VCaP (cell line): ENCODE measurements at regions not wholly inside any gene's neighbourhood (a gene's known extent, or its start where the extent isn't known, plus 50 kb on each side); places are given as distances from the start of the nearest gene placed in this dataset.

Experiments
- H3K27ac ChIP-seq: fragments of 450-650 bp; 2 replicates; pipeline ENCODE4 v1.5.1; 2017
- TF ChIP-seq, protein P1 (sequence below): fragments of 450-650 bp; conservative IDR thresholded peaks from 2 replicates; pipeline ENCODE4 v1.5.1; 2017; ENCODE audit warnings: mild to moderate bottlenecking, moderate library complexity

DNA sequence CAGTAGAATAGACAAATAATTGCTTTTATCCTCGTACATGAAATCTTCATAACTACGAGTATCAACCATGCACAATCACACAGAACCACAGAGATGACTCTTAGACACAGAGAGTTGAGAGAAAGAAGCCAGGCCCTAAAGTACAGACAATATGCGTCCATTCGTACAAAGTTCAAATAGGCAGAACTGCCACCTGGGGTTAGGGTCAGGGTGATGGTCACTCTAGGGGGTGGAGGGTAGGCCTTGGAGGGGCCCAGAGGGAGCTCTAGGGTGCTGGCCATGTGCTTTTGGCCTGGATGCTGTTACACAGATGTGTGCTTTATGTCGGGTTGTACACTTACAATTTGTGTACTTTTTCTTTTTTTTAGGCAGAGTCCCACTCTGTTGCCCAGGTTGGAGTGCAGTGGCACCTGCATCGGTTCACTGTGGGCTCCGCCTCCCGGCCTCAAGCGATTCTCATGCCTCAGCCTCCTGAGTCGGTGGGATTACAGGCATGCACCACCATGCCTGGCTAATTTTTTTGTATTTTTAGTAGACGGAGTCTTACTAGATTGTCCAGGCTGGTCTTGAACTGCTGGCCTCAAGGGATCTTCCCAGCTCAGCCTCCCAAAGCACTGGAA lies 65.9 kb upstream of the KLF13 start:
- TF ChIP-seq, protein P1, sequence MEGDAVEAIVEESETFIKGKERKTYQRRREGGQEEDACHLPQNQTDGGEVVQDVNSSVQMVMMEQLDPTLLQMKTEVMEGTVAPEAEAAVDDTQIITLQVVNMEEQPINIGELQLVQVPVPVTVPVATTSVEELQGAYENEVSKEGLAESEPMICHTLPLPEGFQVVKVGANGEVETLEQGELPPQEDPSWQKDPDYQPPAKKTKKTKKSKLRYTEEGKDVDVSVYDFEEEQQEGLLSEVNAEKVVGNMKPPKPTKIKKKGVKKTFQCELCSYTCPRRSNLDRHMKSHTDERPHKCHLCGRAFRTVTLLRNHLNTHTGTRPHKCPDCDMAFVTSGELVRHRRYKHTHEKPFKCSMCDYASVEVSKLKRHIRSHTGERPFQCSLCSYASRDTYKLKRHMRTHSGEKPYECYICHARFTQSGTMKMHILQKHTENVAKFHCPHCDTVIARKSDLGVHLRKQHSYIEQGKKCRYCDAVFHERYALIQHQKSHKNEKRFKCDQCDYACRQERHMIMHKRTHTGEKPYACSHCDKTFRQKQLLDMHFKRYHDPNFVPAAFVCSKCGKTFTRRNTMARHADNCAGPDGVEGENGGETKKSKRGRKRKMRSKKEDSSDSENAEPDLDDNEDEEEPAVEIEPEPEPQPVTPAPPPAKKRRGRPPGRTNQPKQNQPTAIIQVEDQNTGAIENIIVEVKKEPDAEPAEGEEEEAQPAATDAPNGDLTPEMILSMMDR, result no peak
- no peak overlapping the region for H3K27ac ChIP-seq

DNA sequence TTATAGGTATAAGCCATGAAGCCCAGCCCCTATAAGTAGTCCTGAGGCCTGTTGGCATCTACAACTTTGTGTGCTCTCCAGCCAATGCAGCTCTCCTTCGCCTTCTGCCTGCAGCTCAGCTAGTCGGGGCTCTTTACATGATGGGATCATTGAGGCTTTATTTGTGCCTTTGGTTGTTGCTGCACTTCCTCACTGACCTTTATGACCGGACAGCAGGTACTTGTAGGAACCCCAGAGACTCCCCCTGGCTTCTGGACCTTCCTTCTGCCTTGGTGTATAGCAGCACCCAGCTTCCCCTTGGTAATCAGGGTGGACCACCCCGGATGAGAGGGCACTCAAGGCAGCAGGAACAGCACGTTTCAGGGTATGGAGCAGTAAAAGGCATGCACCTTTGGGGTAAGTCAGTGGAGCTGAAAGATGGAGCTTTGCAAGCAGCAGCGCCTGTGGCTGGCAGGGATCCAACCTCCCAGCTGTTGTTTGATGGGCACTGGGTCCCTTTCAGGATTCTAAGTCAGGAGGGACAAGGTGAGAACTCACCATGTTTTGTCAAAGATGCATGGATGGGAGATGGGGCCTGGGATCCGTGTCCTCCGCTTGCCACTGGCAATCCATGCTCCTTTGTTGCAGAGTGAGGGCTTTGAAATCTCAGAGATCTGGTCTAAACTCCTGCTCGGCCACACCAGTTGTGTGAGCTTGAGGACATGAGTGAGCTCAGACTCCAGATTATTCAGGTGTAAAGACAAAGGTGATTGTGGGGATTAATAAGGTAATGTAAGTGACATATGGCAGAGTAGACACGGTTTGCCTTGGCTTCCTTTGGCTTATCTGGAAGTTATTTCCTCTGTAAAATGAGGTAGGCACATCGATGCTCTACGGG lies 65.1 kb upstream of the KLF13 start:
- no peak overlapping the region; the same call in 1 of the 2 replicates for H3K27ac ChIP-seq

DNA sequence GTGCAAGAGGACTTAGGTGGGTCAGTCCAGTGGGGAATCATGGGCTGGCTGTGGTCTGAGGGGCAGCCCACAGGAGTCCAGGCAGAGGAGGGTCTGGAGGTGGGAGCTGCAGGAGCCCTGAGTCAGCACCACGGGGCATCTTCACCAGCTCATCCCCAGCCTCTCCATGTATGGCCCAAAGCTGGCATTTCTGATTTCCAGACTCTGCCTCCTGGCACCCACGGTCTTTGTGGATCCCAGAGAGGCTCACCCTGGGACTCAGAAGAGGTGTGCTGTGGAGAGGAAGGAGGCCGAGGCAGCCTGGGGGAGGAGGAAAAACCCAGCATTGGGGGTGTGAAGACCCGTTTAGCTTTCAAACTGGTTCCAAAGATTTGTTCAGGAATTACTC lies 64.5 kb upstream of the KLF13 start:
- TF ChIP-seq, protein P1, result no peak
- no peak overlapping the region; the same call in 1 of the 2 replicates for H3K27ac ChIP-seq

More for the DNA sequence above, 65.1 kb upstream of the KLF13 start:
- TF ChIP-seq, protein P1, result no peak

DNA sequence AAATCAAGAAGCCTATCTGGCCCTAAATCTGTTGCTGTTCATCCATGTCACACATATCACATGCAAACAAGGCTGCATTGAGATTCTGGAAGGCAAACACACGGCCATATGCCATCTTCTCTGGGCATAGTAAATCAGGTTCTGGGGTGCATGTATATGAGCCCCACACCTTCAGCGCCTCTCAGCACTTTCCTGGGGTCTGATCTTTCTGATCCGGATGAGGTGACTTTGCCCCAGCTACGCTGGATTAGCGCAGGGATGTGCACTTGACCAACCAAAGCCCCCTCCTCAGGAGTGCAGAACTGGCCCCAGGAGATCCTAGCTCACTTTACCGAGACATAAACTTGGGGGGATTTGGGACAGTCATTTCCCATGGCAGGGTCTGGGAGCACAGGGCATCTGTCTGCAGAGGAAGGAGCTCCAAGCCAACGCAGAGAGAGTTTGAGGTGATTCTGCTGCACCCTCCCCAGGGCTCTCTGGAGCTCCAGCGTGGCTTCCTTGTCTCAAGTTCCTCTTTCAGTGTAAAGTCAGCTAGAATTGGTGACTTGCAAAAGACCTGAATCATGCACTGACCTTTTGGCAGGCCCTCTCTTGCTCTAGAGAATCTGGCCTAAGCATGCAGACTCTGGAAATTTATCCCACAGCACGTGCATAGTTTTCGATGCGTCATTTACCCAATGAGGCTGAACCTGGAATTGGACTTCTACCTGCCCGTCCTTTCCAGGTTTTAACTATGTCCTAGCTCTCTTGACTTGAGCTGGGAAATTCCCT lies 63.5 kb upstream of the KLF13 start:
- H3K27ac ChIP-seq, result peak overlapping the region; percentile 88
- TF ChIP-seq, protein P1, result no peak

DNA sequence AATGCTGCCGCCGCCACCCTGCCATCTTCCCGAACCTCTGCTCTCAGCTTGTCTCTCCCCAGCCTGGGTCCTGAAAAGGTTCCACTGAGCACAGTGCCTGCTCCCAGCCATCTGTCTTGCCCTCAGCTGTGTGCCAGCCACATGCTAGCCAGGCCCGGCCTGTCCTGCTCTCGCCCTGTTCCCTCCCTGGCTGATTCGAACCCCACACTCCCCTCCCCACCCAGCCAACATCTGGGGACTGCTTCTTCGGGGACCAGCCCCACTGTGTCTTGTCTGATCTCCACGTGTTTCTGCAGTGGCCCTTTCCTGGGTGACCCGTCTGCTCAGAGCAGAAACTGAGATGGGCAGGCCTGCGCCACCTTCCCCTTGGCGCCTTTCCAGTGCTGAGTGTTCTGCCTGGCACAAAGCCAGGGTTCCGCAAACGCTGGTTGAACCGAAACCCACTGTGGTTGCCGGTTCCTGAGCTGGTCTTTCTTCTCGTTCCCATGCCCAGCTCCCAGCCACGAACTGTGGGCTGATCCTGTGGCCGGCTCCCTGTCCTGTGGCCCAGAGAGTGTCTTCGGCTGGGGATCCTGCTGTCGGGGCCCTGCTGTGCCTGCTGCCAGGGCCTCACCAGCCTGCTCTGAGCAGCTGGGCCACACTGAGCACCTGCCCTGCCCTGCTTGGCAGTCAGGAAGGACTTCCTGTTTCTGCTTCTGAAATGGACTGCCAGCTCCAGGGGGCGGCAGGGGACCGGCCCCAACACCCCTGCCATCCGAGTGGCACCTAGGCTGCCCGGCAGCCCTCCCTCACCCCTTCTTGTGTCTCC lies 62.7 kb upstream of the KLF13 start:
- H3K27ac ChIP-seq, result peak overlapping the region; percentile 88
- TF ChIP-seq, protein P1, result no peak

DNA sequence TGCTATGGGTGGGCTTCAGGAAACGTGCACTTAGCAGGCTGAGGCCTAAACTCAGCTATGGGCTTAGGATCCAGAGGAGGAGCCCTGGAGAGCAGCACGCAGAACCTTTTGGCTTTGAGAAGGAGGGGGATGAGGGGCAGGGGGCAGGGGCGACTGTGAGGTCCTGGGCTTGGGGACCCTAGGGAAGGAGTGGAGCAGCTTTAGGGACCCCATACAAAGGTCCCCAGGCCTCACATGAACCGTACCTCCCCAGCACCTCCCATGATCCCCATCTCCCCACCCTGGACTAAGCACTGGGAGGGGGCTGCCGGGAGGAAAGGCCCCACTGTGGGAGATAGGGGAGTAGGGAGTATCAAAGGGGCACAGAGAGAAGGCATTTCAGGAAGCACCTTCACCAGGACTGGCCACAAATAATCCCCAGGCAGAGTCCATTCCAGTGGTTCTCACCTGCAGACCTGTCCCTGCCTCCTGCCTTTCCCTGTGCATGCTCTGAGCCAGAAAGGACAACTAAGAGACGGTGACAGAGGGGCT lies 62.0 kb upstream of the KLF13 start:
- TF ChIP-seq, protein P1, result no peak
- peak overlapping the region; percentile 88 for H3K27ac ChIP-seq
